ENCODE measurements at regions not wholly inside any gene's neighbourhood (a gene's known extent, or its start where the extent isn't known, plus 50 kb on each side); places are given as distances from the start of the nearest gene placed in this dataset.

- Mint-ChIP-seq H3K27ac (ENCODE audit: unreplicated experiment) (no peak overlapping the region), H3K9me3 (ENCODE audit: unreplicated experiment) (peaks cover 3% of the 10 kb centered on the region), H3K36me3 (ENCODE audit: unreplicated experiment) (peaks cover 12% of the 10 kb centered on the region), H3K4me1 (ENCODE audit: low read depth, unreplicated experiment) (no peaks in the 10 kb centered on the region), H3K27me3 (ENCODE audit: unreplicated experiment) (peaks cover 3% of the 10 kb centered on the region), H3K4me3 (ENCODE audit: unreplicated experiment) (no peak overlapping the region)
- TF ChIP-seq CTCF (IDR thresholded peaks at IDR 0.05; ENCODE audit: partially characterized antibody, unreplicated experiment) = no peak
- DNase-seq = no peak
These were observed 197.9 kb upstream of the SETBP1 start for GRCh38 chr18:44482761-44483160.

- H3K36me3 Mint-ChIP-seq (ENCODE audit: unreplicated experiment) = peaks cover 7% of the 10 kb centered on the region
- no peak overlapping the region for H3K4me3 Mint-ChIP-seq (ENCODE audit: unreplicated experiment)
- H3K27me3 Mint-ChIP-seq (ENCODE audit: unreplicated experiment) = peaks cover 2% of the 10 kb centered on the region
- H3K27ac Mint-ChIP-seq (ENCODE audit: unreplicated experiment) = no peak overlapping the region
- DNase-seq = no peak
- no peak for TF ChIP-seq CTCF (IDR thresholded peaks at IDR 0.05; ENCODE audit: partially characterized antibody, unreplicated experiment)
- peaks cover 3% of the 10 kb centered on the region for H3K9me3 Mint-ChIP-seq (ENCODE audit: unreplicated experiment)
- H3K4me1 Mint-ChIP-seq (ENCODE audit: low read depth, unreplicated experiment) = peaks cover 5% of the 10 kb centered on the region
These were observed 185.5 kb upstream of the SETBP1 start for GRCh38 chr18:44495151-44495550.

GRCh38 chr18:44497311-44497710, 183.4 kb upstream of the SETBP1 start:
- no peak overlapping the region for H3K4me3 Mint-ChIP-seq (ENCODE audit: unreplicated experiment)
- no peaks in the 10 kb centered on the region for H3K27me3 Mint-ChIP-seq (ENCODE audit: unreplicated experiment)
- no peaks in the 10 kb centered on the region for H3K4me1 Mint-ChIP-seq (ENCODE audit: low read depth, unreplicated experiment)
- peaks cover 4% of the 10 kb centered on the region for H3K36me3 Mint-ChIP-seq (ENCODE audit: unreplicated experiment)
- no peaks in the 10 kb centered on the region for H3K9me3 Mint-ChIP-seq (ENCODE audit: unreplicated experiment)
- no peak for DNase-seq
- no peak for TF ChIP-seq CTCF (IDR thresholded peaks at IDR 0.05; ENCODE audit: partially characterized antibody, unreplicated experiment)
- no peak overlapping the region for H3K27ac Mint-ChIP-seq (ENCODE audit: unreplicated experiment)

GRCh38 chr18:44497757-44498490, 182.8 kb upstream of the SETBP1 start:
- Mint-ChIP-seq H3K4me1 (ENCODE audit: low read depth, unreplicated experiment) (no peaks in the 10 kb centered on the region), H3K27ac (ENCODE audit: unreplicated experiment) (no peak overlapping the region), H3K9me3 (ENCODE audit: unreplicated experiment) (no peaks in the 10 kb centered on the region), H3K36me3 (ENCODE audit: unreplicated experiment) (no peaks in the 10 kb centered on the region), H3K4me3 (ENCODE audit: unreplicated experiment) (no peak overlapping the region), H3K27me3 (ENCODE audit: unreplicated experiment) (no peaks in the 10 kb centered on the region)
- no peak for TF ChIP-seq CTCF (IDR thresholded peaks at IDR 0.05; ENCODE audit: partially characterized antibody, unreplicated experiment)
- DNase-seq = no peak

GRCh38 chr18:44500808-44501610, 179.7 kb upstream of the SETBP1 start:
- no peak overlapping the region for H3K27ac Mint-ChIP-seq (ENCODE audit: unreplicated experiment)
- H3K27me3 Mint-ChIP-seq (ENCODE audit: unreplicated experiment) = no peaks in the 10 kb centered on the region
- H3K4me1 Mint-ChIP-seq (ENCODE audit: low read depth, unreplicated experiment) = no peaks in the 10 kb centered on the region
- DNase-seq = no peak
- H3K4me3 Mint-ChIP-seq (ENCODE audit: unreplicated experiment) = no peak overlapping the region
- H3K9me3 Mint-ChIP-seq (ENCODE audit: unreplicated experiment) = no peaks in the 10 kb centered on the region
- no peaks in the 10 kb centered on the region for H3K36me3 Mint-ChIP-seq (ENCODE audit: unreplicated experiment)
- no peak for TF ChIP-seq CTCF (IDR thresholded peaks at IDR 0.05; ENCODE audit: partially characterized antibody, unreplicated experiment)

All from glutamatergic neuron (in vitro differentiated cells).